Inflammatory macrophage (primary cell): ENCODE measurements at regions not wholly inside any gene's neighbourhood (a gene's known extent, or its start where the extent isn't known, plus 50 kb on each side); places are given as distances from the start of the nearest gene placed in this dataset.
"Not testable (repeated sequence)": the region's sequence is repeated elsewhere in the genome, so short reads cannot be mapped to it uniquely, and the experiment has no call there.

Source experiments
- DNase-seq, 2 donors: peaks; one replicate each; pipeline ENCODE4 v3.0.0-alpha.2; 2020 to 2022

GRCh38 chr2:76252704-76253103 lies 542.0 kb upstream of the GCFC2 start:
- DNase-seq = no peak

- no peak for DNase-seq
Observed at GRCh38 chr2:76251342-76251741, 540.6 kb upstream of the GCFC2 start.

- no peak for DNase-seq
Observed at GRCh38 chr2:76247006-76247405, 536.3 kb upstream of the GCFC2 start.

- no peak for DNase-seq
Observed at GRCh38 chr2:76211991-76212985, 501.6 kb upstream of the GCFC2 start.

GRCh38 chr2:76210551-76210950 lies 499.8 kb upstream of the GCFC2 start:
- no peak for DNase-seq

GRCh38 chr2:76204048-76204447 lies 493.3 kb upstream of the GCFC2 start:
- DNase-seq = no peak

- no peak for DNase-seq
Observed at GRCh38 chr2:76202866-76203265, 492.2 kb upstream of the GCFC2 start.

GRCh38 chr2:76197842-76198448 lies 487.2 kb upstream of the GCFC2 start:
- peak; percentile 58 to 66 for DNase-seq

GRCh38 chr2:76197428-76197827 lies 486.7 kb upstream of the GCFC2 start:
- no peak for DNase-seq

GRCh38 chr2:76194031-76194775 lies 483.5 kb upstream of the GCFC2 start:
- DNase-seq = no peak

- no peak for DNase-seq
Observed at GRCh38 chr2:76193089-76193488, 482.4 kb upstream of the GCFC2 start.

- no peak for DNase-seq
Observed at GRCh38 chr2:76188334-76189008, 477.8 kb upstream of the GCFC2 start.

- no peak for DNase-seq
Observed at GRCh38 chr2:76187415-76187814, 476.7 kb upstream of the GCFC2 start.

GRCh38 chr2:76180676-76181075 lies 470.0 kb upstream of the GCFC2 start:
- DNase-seq = no peak

GRCh38 chr2:76178610-76179009 lies 467.9 kb upstream of the GCFC2 start:
- no peak for DNase-seq

GRCh38 chr2:76175295-76175694 lies 464.6 kb upstream of the GCFC2 start:
- no peak for DNase-seq

- DNase-seq = no peak
Observed at GRCh38 chr2:76174505-76174904, 463.8 kb upstream of the GCFC2 start.

GRCh38 chr2:76173206-76173605 lies 462.5 kb upstream of the GCFC2 start:
- not testable (repeated sequence) for DNase-seq

- DNase-seq = not testable (repeated sequence)
Observed at GRCh38 chr2:76172154-76172595, 461.5 kb upstream of the GCFC2 start.

GRCh38 chr2:76170856-76171255 lies 460.1 kb upstream of the GCFC2 start:
- DNase-seq = no peak

GRCh38 chr2:76170009-76170384 lies 459.3 kb upstream of the GCFC2 start:
- no peak for DNase-seq

GRCh38 chr2:76169276-76170008 lies 458.7 kb upstream of the GCFC2 start:
- no peak for DNase-seq
